H1 (cell line): ENCODE measurements at regions not wholly inside any gene's neighbourhood (a gene's known extent, or its start where the extent isn't known, plus 50 kb on each side); places are given as distances from the start of the nearest gene placed in this dataset.

Source experiments
- CTCF ChIA-PET: fragments of 300-600 bp; sonication (Branson Sonifier 250); formaldehyde crosslinking; loops from one replicate; lab custom pipeline; 2021; ENCODE audit not compliant: partially characterized antibody; lab: Charles Lee
- POLR2A ChIA-PET: fragments of 300-600 bp; sonication (Branson Sonifier 250); formaldehyde crosslinking; loops from one replicate; lab custom pipeline; 2021; ENCODE audit warnings: inconsistent platforms; ENCODE audit not compliant: partially characterized antibody; lab: Charles Lee
- DNase-seq, 2 experiments: peaks; one replicate each; pipeline versions ENCODE4 v3.0.0 to v3.0.0-alpha.2; 2010 to 2022; ENCODE audit warnings: low spot score in 2 of 2, low read depth in 1 of 2, mixed read lengths in 1 of 2
- FAIRE-seq: peaks from 2 replicates; lab custom pipeline; 2011; peaks lifted over from hg19 to GRCh38; lab: Jason Lieb, UNC
- H2AFZ ChIP-seq: 2 replicates; pipeline ENCODE4 v1.8.1; 2012; ENCODE audit warnings: low read length, inconsistent platforms
- H2AK5ac ChIP-seq: 2 replicates; pipeline ENCODE4 v1.6.1; 2013; ENCODE audit warnings: low read depth, low read length
- H2BK120ac ChIP-seq: replicated peaks from 2 replicates; pipeline ENCODE3; 2013; ENCODE audit warnings: low read depth, low read length, inconsistent platforms
- H2BK12ac ChIP-seq: 2 replicates; pipeline ENCODE4 v1.6.1; 2013; ENCODE audit warnings: low read depth, low read length
- H2BK15ac ChIP-seq: 2 replicates; pipeline ENCODE4 v1.6.1; 2013; ENCODE audit warnings: low read length
- H2BK20ac ChIP-seq: 2 replicates; pipeline ENCODE4 v1.6.1; 2013; ENCODE audit warnings: low read length
- H2BK5ac ChIP-seq: 2 replicates; pipeline ENCODE4 v1.6.1; 2013; ENCODE audit warnings: low read depth, low read length
- H3K14ac ChIP-seq: 2 replicates; pipeline ENCODE4 v1.6.1; 2013; ENCODE audit warnings: inconsistent platforms; ENCODE audit not compliant: insufficient read length
- H3K18ac ChIP-seq: 2 replicates; pipeline ENCODE4 v1.6.1; 2013; ENCODE audit warnings: low read length; ENCODE audit errors: extremely low read depth
- H3K23ac ChIP-seq: 2 replicates; pipeline ENCODE4 v1.6.1; 2013; ENCODE audit warnings: inconsistent platforms; ENCODE audit not compliant: insufficient read length
- H3K23me2 ChIP-seq: 2 replicates; pipeline ENCODE4 v1.6.1; 2013; ENCODE audit warnings: low read depth, low read length
- H3K27ac ChIP-seq: 2 replicates; pipeline ENCODE4 v1.6.1; 2011; ENCODE audit warnings: low read depth, low read length, inconsistent platforms
- H3K27me3 ChIP-seq, 4 experiments: replicated peaks in 1 of 4; 1 replicate in 1 of 4; 2 replicates in 3 of 4; pipeline versions ENCODE4 v1.6.1 to v1.8.1; 2011 to 2013; ENCODE audit warnings: low read length in 3 of 4, mild to moderate bottlenecking in 3 of 4, inconsistent platforms in 2 of 4, mixed read lengths in 2 of 4, moderate library complexity in 1 of 4; ENCODE audit not compliant: control insufficient read depth in 3 of 4, insufficient read depth in 3 of 4; ENCODE audit errors: extremely low read depth in 1 of 4
- H3K36me3 ChIP-seq, 4 experiments: 2 replicates each; pipeline versions ENCODE4 v1.6.1 to v1.8.1; 2011 to 2013; ENCODE audit warnings: mild to moderate bottlenecking in 4 of 4, low read length in 3 of 4, moderate library complexity in 2 of 4, control low read depth in 1 of 4, inconsistent platforms in 1 of 4; ENCODE audit not compliant: insufficient read depth in 4 of 4, control insufficient read depth in 2 of 4
- H3K4ac ChIP-seq: replicated peaks from 2 replicates; pipeline ENCODE3; 2013; ENCODE audit warnings: low read length, low read depth, mixed read lengths, inconsistent platforms; ENCODE audit not compliant: insufficient read length
- H3K4me1 ChIP-seq, 4 experiments: replicated peaks in 1 of 4; 1 replicate in 1 of 4; 2 replicates in 3 of 4; pipeline versions ENCODE4 v1.6.1 to v1.8.1; 2011 to 2013; ENCODE audit warnings: low read length in 3 of 4, inconsistent platforms in 2 of 4, mixed read lengths in 1 of 4; ENCODE audit not compliant: insufficient read depth in 4 of 4, control insufficient read depth in 3 of 4
- H3K4me2 ChIP-seq, 2 experiments: 2 replicates each; pipeline versions ENCODE4 v1.6.1 to v1.8.1; 2011 to 2013; ENCODE audit warnings: low read depth in 2 of 2, low read length in 2 of 2, control low read depth in 1 of 2, inconsistent platforms in 1 of 2, mild to moderate bottlenecking in 1 of 2; ENCODE audit not compliant: insufficient read depth in 1 of 2
- H3K4me3 ChIP-seq, 4 experiments: fragments of 200-600, 300-600 bp in 1 of 4; sonication (generic), shearing (Covaris generic), sonication (Bioruptor Twin) in 1 of 4; 2 replicates each; pipeline versions ENCODE4 v1.5.1 to v1.8.1; 2011 to 2016; ENCODE audit warnings: low read length in 4 of 4, low read depth in 3 of 4, control low read depth in 2 of 4, inconsistent platforms in 2 of 4, mild to moderate bottlenecking in 2 of 4, mixed read lengths in 1 of 4, moderate library complexity in 1 of 4; ENCODE audit not compliant: insufficient read depth in 2 of 4; ENCODE audit errors: extremely low read depth in 1 of 4
- H3K56ac ChIP-seq: replicated peaks from 2 replicates; pipeline ENCODE3; 2013; ENCODE audit warnings: low read depth, mild to moderate bottlenecking, mixed read lengths, low read length, inconsistent platforms; ENCODE audit not compliant: insufficient read length
- H3K79me1 ChIP-seq: 2 replicates; pipeline ENCODE4 v1.6.1; 2013; ENCODE audit warnings: low read depth, low read length, control low read depth
- H3K79me2 ChIP-seq, 2 experiments: 2 replicates each; pipeline versions ENCODE4 v1.6.1 to v1.8.1; 2012 to 2013; ENCODE audit warnings: low read length in 2 of 2, mild to moderate bottlenecking in 2 of 2, inconsistent platforms in 1 of 2; ENCODE audit not compliant: insufficient read depth in 2 of 2, control insufficient read depth in 1 of 2
- H3K9ac ChIP-seq, 4 experiments: replicated peaks in 1 of 4; 1 replicate in 1 of 4; 2 replicates in 3 of 4; pipeline versions ENCODE4 v1.6.1 to v1.8.1; 2011 to 2013; ENCODE audit warnings: low read depth in 3 of 4, low read length in 3 of 4, control low read depth in 2 of 4, mild to moderate bottlenecking in 2 of 4, moderate library complexity in 2 of 4, inconsistent platforms in 1 of 4; ENCODE audit errors: extremely low read depth in 1 of 4
- H3K9me3 ChIP-seq, 2 experiments: 2 replicates each; pipeline versions ENCODE4 v1.6.1 to v1.8.1; 2012 to 2013; ENCODE audit warnings: mild to moderate bottlenecking in 2 of 2, moderate library complexity in 2 of 2, control low read depth in 1 of 2, inconsistent platforms in 1 of 2, low read depth in 1 of 2, low read length in 1 of 2, mixed read lengths in 1 of 2; ENCODE audit not compliant: insufficient read depth in 2 of 2
- H4K20me1 ChIP-seq, 2 experiments: replicated peaks in 1 of 2; 2 replicates each; pipeline versions ENCODE3 to v1.8.1; 2011 to 2013; ENCODE audit warnings: inconsistent platforms in 2 of 2, low read length in 2 of 2, mild to moderate bottlenecking in 1 of 2; ENCODE audit not compliant: insufficient read depth in 2 of 2, control insufficient read depth in 1 of 2
- H4K5ac ChIP-seq: 2 replicates; pipeline ENCODE4 v1.6.1; 2013; ENCODE audit warnings: low read length, low read depth, mixed read lengths, inconsistent platforms; ENCODE audit not compliant: insufficient read length
- H4K8ac ChIP-seq: 2 replicates; pipeline ENCODE4 v1.8.0; 2013; ENCODE audit warnings: mild to moderate bottlenecking, moderate library complexity, low read length, inconsistent platforms; ENCODE audit not compliant: insufficient read depth; ENCODE audit errors: extremely low read depth
- H4K91ac ChIP-seq: replicated peaks from 2 replicates; pipeline ENCODE3; 2013; ENCODE audit warnings: low read length, mixed read lengths, inconsistent platforms; ENCODE audit not compliant: insufficient read length
- BCL11A ChIP-seq, 2 experiments: IDR thresholded peaks; one replicate each; pipeline ENCODE4 v1.6.1; 2011; ENCODE audit warnings: low read depth in 2 of 2, low read length in 2 of 2, mild to moderate bottlenecking in 2 of 2
- CHD1 ChIP-seq: IDR thresholded peaks from 2 replicates; pipeline ENCODE4 v1.6.1; 2012; ENCODE audit warnings: low read depth, low read length, improper control_type of control experiment
- HDAC6 ChIP-seq: IDR thresholded peaks from one replicate; pipeline ENCODE4 v1.7.1; 2012; ENCODE audit warnings: low read depth, mild to moderate bottlenecking, inconsistent platforms, low read length, moderate library complexity
- JUN ChIP-seq: IDR thresholded peaks from 2 replicates; pipeline ENCODE4 v1.6.1; 2011; ENCODE audit warnings: low read depth, mild to moderate bottlenecking, improper control_type of control experiment, low read length
- JUND ChIP-seq: IDR thresholded peaks from 2 replicates; pipeline ENCODE4 v1.6.1; 2011; ENCODE audit warnings: mild to moderate bottlenecking, improper control_type of control experiment, low read length
- MAFK ChIP-seq: IDR thresholded peaks from 2 replicates; pipeline ENCODE4 v1.6.1; 2012; ENCODE audit warnings: low read depth, mild to moderate bottlenecking, improper control_type of control experiment, low read length
- SIX5 ChIP-seq: IDR thresholded peaks from 2 replicates; pipeline ENCODE4 v1.6.1; 2011; ENCODE audit warnings: mild to moderate bottlenecking, low read depth, low read length
- SP2 ChIP-seq: IDR thresholded peaks from 2 replicates; pipeline ENCODE4 v1.6.1; 2012; ENCODE audit warnings: mild to moderate bottlenecking, low read length, inconsistent platforms
- SUZ12 ChIP-seq: fragments of 200-600 bp; sonication (generic); IDR thresholded peaks from 2 replicates; pipeline ENCODE4 v1.6.1; 2012; ENCODE audit warnings: mild to moderate bottlenecking, inconsistent platforms, low read length, moderate library complexity, mixed read lengths
- TEAD4 ChIP-seq: IDR thresholded peaks from 2 replicates; pipeline ENCODE4 v1.6.1; 2012; ENCODE audit warnings: low read depth, low read length, inconsistent platforms, mixed read lengths
- WGBS, 2 experiments: shearing (Covaris generic) in 1 of 2; methylation state at CpG; one replicate each; pipeline versions ENCODE4 v1.1.6 to v1.1.7; 2013 to 2015; ENCODE audit warnings: low lambda C conversion rate in 2 of 2, mixed read lengths in 2 of 2, inconsistent platforms in 1 of 2, low coverage in 1 of 2, missing lambda C conversion rate in 1 of 2; ENCODE audit not compliant: insufficient replicate concordance in 2 of 2, insufficient coverage in 1 of 2, insufficient read length in 1 of 2; ENCODE audit errors: extremely low coverage in 1 of 2, missing lambda C conversion rate in 1 of 2; 5-methylcytosine and 5-hydroxymethylcytosine counted together
- TF ChIP-seq, protein P1 (sequence below): IDR thresholded peaks from 2 replicates; pipeline ENCODE4 v1.6.1; 2012; ENCODE audit warnings: low read length, inconsistent platforms
- TF ChIP-seq, protein P2 (sequence below), 3 experiments: IDR thresholded peaks; 1 replicate in 2 of 3; 2 replicates in 1 of 3; pipeline versions ENCODE4 v1.5.1 to v1.6.1; 2011; ENCODE audit warnings: low read length in 3 of 3, mild to moderate bottlenecking in 3 of 3, inconsistent platforms in 2 of 3, low read depth in 1 of 3, moderate library complexity in 1 of 3; ENCODE audit not compliant: insufficient read depth in 1 of 3; ENCODE audit errors: control extremely low read depth in 1 of 3

DNA sequence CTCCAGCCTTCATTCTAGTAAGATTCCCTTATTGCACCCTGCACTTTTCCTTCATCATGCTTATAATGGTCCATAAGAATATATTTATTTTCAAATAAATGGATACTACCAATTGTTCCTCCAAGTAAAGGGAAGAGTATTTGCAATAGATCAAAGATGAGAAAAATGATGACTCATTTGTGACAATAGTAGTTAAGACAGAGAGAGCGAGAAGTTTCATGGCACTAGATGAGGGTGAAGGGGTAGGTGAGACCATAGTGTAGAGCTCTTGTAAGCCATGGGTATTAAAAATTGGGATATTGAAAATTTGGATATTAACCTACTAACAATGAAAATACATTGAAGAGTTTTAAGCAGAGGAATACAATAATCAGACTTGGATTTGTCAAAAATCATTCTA is 404.6 kb downstream of the EFNA5 start:
- no peak overlapping the region for H2BK20ac ChIP-seq
- H4K8ac ChIP-seq = no peak overlapping the region
- H2BK5ac ChIP-seq = no peak overlapping the region
- no peak overlapping the region for H3K4me2 ChIP-seq
- ChIA-PET CTCF (no interaction called here), POLR2A (no interaction called here)
- no peak overlapping the region for H3K4ac ChIP-seq
- H2AFZ ChIP-seq = no peak overlapping the region
- H3K14ac ChIP-seq = no peak overlapping the region
- WGBS, 2 experiments = 95% methylated on average over 1 of the region's 1 CpG; no CpG with 5 or more reads in 1 of the 2 experiments
- H3K79me2 ChIP-seq = no peaks in the 10 kb centered on the region
- H4K91ac ChIP-seq = no peak overlapping the region
- no peak overlapping the region for H3K4me3 ChIP-seq
- H3K27ac ChIP-seq = no peak overlapping the region
- H3K9me3 ChIP-seq = no peaks in the 10 kb centered on the region
- TF ChIP-seq CHD1 (no peak), SP2 (no peak), MAFK (no peak), SUZ12 (no peak), HDAC6 (no peak), JUN (no peak), BCL11A (IDR thresholded peaks at IDR 0.05; ENCODE audit: low read depth in 2 of 2, low read length in 2 of 2) (no peak), SIX5 (no peak), TEAD4 (no peak), JUND (no peak)
- TF ChIP-seq, protein P1, sequence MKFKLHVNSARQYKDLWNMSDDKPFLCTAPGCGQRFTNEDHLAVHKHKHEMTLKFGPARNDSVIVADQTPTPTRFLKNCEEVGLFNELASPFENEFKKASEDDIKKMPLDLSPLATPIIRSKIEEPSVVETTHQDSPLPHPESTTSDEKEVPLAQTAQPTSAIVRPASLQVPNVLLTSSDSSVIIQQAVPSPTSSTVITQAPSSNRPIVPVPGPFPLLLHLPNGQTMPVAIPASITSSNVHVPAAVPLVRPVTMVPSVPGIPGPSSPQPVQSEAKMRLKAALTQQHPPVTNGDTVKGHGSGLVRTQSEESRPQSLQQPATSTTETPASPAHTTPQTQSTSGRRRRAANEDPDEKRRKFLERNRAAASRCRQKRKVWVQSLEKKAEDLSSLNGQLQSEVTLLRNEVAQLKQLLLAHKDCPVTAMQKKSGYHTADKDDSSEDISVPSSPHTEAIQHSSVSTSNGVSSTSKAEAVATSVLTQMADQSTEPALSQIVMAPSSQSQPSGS = no peak
- TF ChIP-seq, protein P2, sequence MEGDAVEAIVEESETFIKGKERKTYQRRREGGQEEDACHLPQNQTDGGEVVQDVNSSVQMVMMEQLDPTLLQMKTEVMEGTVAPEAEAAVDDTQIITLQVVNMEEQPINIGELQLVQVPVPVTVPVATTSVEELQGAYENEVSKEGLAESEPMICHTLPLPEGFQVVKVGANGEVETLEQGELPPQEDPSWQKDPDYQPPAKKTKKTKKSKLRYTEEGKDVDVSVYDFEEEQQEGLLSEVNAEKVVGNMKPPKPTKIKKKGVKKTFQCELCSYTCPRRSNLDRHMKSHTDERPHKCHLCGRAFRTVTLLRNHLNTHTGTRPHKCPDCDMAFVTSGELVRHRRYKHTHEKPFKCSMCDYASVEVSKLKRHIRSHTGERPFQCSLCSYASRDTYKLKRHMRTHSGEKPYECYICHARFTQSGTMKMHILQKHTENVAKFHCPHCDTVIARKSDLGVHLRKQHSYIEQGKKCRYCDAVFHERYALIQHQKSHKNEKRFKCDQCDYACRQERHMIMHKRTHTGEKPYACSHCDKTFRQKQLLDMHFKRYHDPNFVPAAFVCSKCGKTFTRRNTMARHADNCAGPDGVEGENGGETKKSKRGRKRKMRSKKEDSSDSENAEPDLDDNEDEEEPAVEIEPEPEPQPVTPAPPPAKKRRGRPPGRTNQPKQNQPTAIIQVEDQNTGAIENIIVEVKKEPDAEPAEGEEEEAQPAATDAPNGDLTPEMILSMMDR (IDR thresholded peaks at IDR 0.05; ENCODE audit: control extremely low read depth in 1 of 3, insufficient read depth in 1 of 3, low read depth in 1 of 3, low read length in 3 of 3) = no peak
- no peaks in the 10 kb centered on the region for H3K36me3 ChIP-seq
- no peak overlapping the region for H2AK5ac ChIP-seq
- FAIRE-seq (no peak), DNase-seq (no peak)
- no peaks in the 10 kb centered on the region for H3K27me3 ChIP-seq
- no peaks in the 10 kb centered on the region; the same call in 1 of the 2 replicates for H3K23me2 ChIP-seq
- no peak overlapping the region for H4K5ac ChIP-seq
- H4K20me1 ChIP-seq = no peaks in the 10 kb centered on the region
- no peak overlapping the region for H2BK15ac ChIP-seq
- H2BK12ac ChIP-seq = no peak overlapping the region
- 0 out of 7 replicates have a peak, but pooled peaks cover 0 to 2% (median 0%) of the 10 kb centered on the region in 4 experiments for H3K4me1 ChIP-seq
- no peak overlapping the region for H3K56ac ChIP-seq
- H3K23ac ChIP-seq = no peak overlapping the region
- no peak overlapping the region for H3K9ac ChIP-seq
- no peaks in the 10 kb centered on the region for H3K79me1 ChIP-seq
- no peak overlapping the region for H2BK120ac ChIP-seq
- no peak overlapping the region for H3K18ac ChIP-seq
